DMS79 (cell line): ENCODE measurements at regions not wholly inside any gene's neighbourhood (a gene's known extent, or its start where the extent isn't known, plus 50 kb on each side); places are given as distances from the start of the nearest gene placed in this dataset.
"Not testable (repeated sequence)": the region's sequence is repeated elsewhere in the genome, so short reads cannot be mapped to it uniquely, and the experiment has no call there.

Experiments
- DNase-seq: peaks from one replicate; lab custom pipeline; 2025; lab: John Stamatoyannopoulos, UW

DNA sequence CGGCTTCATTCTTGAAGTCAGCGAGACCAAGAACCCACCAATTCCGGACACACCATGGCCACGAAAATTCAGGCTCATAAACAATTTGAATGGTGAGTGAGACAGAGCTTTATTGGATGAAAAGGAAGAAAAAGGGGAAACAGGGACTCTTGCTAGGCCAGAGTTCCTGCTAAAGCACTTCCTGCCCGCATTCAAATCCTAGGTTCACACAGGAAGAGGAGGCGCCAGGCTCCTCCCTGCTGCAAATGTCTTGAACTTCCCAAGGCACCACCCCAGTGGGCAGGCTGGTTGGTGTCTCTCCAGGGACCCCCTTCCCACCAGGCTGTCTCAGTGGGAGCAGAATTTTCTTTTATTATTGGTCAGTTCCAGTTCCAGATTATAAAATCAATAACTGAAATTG lies 121.2 kb downstream of the FSCB start:
- no peak for DNase-seq

DNA sequence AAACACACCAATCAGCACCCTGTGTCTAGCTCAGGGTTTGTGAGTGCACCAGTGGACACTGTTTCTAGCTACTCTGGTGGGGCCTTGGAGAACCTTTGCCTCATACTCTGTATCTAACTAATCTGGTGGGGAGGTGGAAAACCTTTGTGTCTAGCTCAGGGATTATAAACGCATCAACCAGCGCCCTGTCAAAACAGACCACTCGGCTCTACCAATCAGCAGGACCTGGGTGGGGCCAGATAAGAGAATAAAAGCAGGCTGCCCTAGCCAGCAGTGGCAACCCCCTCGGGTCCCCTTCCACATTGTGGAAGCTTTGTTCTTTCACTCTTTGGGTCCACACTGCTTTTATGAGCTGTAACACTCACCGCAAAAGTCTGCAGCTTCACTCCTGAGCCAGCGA lies 121.8 kb downstream of the FSCB start:
- not testable (repeated sequence) for DNase-seq

DNA sequence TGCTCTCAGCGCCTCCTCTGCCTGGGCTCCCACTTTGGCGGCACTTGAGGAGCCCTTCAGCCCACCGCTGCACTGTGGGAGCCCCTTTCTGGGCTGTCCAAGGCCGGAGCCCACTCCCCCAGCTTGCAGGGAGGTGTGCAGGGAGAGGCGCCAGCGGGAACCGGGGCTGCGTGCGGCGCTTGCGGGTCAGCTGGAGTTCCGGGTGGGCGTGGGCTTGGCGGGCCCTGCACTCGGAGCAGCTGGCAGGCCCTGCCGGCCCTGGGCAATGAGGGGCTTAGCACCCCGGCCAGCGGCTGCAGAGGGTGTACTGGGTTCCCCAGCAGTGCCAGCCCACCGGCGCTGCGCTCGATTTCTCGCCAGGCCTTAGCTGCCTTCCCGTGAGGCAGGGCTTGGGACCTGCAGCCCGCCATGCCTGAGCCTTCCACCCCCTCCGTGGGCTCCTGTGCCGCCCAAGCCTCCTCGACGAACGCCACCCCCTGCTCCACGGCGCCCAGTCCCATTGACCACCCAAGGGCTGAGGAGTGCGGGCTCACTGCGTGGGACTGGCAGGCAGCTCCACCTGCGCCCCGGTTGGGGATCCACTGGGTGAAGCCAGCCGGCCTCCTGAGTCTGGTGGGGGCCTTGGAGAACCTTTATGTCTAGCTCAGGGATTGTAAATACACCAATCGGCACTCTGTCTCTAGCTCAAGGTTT lies 122.3 kb downstream of the FSCB start:
- DNase-seq: not testable (repeated sequence)

DNA sequence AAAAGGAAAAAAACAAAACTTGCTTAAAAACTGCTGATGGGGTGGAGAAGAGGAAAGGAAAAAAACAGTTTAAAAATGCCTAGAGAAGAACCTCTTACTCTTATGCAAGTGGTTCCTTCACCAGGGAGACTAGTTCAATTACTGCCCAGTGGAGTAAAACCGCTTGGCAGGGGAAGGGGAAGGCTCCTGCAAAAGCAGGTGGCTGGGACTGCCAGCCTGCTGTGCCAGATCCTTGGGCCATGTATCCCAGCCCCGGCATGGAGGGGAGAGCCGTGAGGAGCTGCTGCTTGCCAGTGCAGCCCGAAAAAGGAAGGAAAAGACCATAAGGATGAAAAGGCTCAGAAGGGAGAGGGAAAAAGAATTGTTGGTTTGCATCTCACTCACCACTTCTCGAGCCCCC lies 123.0 kb downstream of the FSCB start:
- DNase-seq: no peak

DNA sequence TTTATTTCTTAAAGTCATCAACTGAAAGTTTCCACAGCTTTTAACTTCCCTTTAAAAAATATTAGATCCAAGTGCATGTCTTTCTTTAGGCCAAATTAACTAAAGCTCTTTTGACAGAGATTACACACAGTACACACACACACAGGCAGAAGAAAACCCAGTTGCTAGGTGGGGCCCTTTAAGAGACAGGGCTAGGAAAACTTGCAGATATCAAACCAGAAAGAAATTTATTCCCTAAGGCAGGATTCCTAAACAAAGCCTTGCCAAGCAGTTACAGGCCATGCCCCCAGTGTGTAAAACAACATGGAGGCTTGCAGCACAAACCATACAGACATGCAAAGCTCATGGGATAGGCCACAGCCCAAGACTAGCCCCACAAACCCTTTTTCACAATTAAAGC lies 123.4 kb downstream of the FSCB start:
- no peak for DNase-seq

DNA sequence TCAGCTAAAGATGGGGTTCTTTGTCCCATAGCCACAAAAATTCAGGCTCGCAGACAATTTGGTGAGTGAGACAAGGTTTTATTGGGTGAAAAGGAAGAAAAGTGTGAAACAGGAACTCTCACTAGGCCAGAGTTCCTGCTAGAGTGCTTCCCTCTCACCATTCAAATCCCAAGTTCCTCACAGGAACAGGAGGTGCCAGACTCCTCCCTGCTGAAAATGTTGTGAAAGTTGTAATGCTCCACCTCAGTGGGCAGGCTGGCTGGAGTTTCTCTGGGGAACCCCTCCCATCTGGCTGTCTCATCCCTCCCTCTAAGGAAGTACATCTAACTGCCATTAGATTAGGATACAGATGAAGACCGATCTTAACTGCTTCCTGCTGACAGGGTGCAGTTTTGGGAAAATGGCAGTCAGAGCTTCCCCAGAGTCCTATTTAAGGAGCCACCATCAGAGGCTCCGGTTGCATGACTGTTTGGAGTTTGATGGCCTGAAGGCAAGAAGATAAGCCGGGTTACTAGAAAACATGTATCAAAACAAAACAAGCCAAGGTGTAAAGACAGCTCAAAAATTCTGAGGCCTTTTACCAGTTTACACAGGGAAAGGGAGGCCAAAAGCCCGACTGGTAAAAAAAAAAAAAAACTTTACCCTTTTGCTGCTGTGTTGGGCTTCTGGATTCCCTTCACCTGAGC lies 127.6 kb downstream of the FSCB start:
- DNase-seq: no peak

DNA sequence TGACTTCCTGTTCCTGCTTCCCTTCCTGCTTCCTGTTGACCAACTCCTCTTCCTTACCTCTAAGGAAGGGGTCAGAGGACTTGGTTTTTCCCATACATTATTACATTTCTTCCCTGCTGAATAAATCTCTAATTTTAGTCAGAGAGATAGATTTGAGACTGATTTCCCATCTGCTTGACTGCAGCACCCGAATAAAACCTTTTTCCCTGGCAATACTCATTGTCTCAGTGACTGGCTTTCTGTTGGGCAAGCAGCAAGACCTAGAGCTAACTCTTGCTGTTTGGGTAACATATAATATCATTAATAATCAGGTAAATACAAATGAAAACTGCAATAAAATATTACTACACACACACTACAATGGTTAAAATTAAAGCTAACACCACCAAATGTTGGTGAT lies 132.2 kb downstream of the FSCB start:
- no peak for DNase-seq

DNA sequence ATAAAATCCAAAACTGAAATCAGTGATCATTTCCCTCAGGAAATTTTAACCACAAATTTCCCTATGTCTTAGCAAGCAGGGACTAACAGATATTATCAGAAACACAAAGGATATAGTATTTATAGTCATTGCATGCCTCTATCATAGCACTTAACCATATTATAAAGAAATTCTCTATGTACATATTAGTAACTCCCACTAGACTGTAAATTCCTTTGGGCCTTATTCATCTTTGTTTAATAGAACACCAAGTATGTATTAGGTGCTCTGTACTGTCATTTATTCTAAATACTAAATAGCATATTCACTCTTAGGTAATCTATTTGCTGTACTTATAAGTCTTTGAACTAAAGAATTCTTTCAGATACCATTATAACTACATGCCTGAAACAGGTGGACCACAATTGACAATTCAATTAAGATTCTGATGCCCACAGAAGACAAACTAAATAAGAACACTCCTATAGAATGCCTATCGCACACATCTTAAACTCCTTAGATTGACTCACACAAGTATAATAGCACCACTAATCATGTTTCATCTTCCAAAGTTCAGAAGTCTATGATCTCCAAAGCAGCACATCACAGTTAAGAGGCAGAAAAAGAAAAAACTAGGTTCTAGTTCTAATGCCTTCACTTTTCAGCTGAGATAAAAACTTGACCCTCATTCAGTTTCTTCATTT lies 134.1 kb downstream of the FSCB start:
- DNase-seq: no peak

DNA sequence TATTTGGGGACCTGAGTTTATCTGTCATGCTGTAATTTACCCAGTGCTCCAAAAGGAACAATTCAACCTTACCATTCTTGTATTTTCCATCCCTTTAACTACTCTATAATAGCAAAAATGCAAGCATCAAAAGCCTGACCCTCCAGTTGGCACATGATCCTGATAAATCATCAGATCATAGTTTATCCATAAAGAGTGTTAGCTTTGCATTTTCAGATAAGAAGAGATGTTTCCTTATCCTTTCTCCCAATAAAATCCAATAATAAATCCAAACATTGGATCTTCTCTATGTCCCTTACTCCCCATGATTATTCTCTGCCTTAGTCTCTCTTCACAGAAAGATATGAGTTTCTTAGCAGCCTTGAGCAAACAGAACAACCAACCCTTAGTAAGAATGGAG lies 134.9 kb downstream of the FSCB start:
- DNase-seq: no peak

DNA sequence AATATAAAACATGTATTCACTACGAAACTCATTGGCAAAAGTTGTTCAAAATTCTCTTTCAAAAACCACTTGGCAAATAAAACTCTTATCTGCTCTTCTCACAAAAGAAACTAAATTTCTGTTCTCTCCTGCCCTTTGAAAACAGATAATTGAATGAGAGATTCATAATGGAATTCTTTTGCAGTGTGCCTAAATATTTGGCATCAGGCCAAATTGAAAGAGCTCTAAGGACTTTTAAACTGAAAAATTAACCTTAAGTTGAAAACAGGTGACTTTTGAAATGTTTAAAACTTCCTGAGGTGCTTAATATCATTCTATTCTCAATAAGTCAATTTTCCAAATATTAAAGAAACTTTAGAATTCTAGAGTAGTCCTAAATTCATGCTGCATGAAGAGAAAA lies 136.4 kb downstream of the FSCB start:
- DNase-seq: no peak

DNA sequence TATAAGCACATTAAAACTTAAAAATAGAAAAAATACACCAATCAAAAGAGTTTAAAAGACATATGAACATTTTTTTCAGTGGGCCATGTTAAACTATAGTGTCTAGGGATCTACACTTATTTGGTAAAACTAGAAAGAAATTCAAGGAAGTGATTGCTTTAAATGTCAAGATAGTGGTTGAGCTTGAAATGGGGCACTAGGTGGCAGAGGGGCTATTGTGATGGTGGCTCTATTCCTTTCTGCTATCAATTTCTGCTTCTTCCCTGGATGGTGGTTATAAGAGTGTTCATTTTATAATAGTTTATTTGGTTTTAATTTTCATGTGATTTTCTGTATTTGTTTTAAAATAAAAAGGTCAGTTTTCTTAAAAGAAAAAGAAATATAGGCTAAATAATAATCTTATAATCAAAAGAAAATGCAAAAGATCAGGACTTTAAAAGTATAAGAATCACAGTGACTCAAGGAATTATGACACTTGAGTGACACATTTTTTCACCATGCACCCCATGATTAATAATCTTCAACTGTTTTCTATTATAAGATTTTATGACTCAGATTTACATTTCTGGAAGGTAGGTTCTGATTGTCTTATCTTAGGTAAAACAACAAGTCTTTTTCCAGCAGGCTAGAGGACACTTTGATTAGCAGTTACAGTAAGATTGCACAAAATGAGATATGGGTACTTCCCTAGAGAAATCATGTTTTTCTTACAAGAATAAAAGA lies 137.5 kb downstream of the FSCB start:
- no peak for DNase-seq

DNA sequence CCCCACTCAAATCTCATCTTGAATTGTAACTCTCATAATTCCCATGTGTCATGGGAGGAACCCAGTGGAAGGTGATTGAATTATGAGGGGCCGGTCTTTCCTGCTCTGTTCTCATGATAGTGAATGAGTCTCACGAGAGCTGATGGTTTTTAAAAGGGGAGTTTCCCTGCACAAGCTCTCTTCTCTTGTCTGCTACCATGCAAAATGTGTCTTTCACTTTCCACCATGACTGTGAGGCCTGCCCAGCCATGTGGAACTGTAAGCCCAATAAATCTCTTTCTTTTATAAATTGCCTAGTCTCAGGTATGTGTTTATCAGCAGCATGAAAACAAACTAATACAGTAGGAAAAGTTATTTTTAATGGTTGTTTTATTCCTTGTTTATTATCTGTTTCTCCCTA lies 146.0 kb downstream of the FSCB start:
- no peak for DNase-seq

DNA sequence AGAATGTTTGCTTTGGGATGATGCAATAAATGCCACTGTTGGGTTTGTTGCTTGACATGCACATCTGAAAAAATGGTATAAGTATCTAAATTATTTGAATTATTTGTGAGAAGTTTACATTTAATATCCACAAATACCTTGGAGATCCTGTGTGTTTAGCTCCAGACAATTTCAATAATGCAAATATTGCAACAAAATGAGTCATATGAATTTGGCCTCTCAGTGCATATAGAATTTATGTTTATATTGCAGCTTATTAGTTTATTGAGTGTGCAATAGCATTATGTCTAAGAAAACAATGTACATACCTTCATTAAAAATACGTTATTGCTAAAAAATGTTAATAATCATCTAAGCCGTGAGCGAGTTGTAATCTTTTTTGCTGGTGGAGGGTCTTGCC lies 153.3 kb downstream of the FSCB start:
- DNase-seq: no peak

DNA sequence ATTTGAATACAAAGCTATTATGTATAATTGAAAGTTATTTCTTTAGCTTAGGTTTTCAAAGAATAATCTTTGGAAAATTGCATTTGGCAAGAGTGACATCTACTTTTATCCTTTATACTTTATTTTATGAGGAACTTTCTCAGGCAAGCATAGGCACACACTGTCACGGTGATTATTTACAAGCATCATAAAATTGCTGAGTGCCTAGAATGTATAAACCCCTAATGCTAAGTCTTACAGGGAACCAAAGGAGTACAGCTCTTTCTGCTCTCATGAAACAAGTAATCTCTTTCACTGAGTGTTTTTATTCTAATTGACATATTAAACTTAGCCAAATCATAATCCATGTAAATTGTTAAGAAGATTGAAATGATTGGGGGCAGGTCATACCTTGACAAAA lies 154.9 kb downstream of the FSCB start:
- DNase-seq: peak; percentile 91

DNA sequence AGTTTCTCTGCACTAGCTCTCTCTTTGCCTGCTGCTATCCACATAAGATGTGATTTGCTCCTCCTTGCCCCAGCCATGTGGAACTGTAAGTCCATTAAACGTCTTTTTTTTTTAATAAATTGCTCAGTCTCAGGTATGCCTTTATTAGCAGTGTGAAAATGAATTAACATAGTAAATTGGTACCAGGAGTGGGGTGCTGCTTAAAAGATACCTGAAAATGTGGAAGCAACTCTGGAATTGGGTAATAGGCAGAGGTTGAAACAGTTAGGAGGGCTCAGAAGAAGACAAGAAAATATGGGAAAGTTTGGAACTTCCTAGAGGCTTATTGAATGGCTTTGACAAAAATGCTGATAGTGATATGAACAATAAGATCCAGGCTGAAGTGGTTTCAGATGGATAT lies 159.8 kb downstream of the FSCB start:
- DNase-seq: no peak

DNA sequence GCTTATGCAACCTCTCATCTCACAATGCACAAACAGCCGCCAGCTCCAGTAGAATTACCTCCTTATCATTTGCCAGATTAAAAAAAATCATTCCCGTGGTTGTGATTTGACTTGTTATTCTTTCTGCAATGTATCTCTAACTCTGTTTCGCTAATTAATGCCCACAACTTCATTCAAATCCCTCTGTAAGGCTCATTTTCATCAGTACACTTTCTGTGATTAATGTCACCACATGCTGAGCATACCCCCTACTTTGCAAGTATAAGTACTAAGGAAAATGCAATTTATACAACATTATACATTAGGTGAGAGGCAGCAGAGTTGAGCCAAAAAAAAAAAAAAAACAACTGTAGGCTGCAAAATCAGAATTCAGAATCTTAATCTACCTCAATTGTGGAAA lies 166.0 kb downstream of the FSCB start:
- DNase-seq: no peak

DNA sequence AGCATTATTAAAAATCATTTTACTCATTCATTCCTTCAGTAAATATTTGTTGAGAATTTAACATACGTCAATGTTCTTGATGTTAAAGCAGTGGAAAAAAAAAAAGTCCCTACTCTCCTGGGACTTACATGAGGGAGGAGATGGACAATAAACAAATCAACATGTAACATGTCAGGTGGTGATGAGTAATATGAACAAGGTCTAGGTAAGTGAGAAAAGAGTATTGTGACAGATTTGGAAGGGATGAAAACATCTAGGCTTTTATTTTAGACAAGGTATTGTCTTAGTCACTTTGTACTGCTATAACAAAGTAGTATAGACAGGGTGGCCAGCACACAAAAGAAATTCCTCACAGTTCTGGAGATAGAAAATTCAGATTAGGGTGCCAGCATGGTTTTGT lies 167.2 kb downstream of the FSCB start:
- no peak for DNase-seq

DNA sequence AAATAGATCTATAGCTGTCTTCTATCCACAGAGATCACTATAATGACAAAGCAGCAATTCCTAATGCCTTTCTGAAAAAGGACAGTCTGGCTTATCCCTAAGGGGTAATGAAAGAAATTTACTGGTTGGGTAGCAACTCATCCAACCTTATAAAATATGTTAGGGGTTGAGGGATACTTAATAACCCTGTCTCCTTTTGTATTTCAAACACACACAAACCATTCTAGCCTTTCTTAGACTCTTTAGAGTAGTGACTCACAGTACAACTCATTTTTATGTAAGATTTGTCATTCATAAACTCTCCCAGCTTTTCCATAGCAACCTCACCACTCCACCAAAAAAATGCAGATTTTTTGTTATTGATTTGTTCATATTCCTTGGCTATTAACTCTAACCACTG lies 167.9 kb downstream of the FSCB start:
- DNase-seq: no peak

DNA sequence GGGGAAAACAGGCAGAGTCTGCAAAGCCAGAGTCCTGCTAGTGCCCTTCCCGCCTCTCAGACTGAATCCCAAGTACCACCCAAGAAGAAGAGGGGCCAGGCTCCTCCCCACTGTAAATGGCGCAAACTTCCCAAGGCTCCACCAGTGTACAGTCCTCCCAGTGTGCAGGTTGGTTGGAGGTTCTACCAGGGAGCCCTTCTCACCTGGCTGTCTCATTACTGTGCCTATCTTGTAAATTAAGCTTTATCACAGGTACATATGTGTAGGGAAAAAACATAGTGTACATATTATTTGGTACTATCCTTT lies 189.7 kb downstream of the FSCB start:
- DNase-seq: no peak

DNA sequence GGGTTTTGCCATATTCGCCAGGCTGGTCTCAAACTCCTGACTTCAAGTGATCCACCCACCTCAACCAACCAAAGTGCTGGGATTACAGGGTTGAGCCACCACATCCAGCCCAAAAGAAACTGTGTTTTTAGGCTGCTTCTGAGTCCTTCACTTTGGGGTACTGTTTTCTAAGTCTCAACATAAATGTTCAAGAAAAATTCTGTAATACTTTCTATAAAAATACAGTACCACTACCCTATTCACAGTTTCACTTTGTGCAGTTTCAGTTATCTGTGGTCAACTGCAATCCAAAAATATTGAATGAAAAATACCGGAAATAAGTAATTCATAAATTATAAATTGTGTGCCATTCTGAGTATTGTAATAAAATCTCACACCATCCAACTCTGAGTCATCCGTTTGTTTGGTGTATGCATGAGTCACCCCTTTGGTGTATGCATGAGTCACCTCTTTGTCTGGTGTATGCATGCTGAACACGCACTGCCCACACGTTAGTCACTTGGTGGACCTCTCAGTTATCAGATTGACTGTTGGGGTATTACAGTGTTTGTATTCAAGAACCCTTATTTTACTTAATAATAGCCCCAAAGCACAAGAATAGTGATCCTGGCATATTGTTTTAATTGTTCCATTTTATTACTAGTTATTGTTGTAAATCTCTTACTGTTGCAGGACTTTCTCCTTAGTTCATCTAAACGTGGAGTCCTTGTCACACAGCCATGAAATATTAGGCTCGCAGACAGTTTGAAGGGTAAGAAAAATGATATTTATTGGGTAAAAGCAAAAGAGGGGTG lies 190.2 kb downstream of the FSCB start:
- no peak for DNase-seq

DNA sequence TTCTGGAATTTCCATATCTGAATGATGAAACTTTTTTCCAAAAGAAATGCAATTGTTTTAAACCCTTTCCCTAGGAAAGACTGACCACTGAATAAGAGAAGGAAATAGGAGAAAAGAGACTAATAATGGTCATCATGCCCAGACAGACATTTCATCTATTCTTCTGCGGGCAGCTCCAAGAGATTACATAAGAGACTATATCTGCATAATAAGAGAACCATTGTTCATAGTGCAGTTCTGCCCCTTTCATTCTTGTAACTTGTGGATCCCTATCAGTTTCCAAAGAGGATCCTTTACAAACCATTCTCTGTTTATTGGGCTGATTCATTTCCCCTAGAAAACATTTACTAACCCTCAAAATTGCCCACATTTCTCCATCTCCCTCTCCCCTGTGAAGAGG lies 197.8 kb downstream of the FSCB start:
- DNase-seq: no peak

DNA sequence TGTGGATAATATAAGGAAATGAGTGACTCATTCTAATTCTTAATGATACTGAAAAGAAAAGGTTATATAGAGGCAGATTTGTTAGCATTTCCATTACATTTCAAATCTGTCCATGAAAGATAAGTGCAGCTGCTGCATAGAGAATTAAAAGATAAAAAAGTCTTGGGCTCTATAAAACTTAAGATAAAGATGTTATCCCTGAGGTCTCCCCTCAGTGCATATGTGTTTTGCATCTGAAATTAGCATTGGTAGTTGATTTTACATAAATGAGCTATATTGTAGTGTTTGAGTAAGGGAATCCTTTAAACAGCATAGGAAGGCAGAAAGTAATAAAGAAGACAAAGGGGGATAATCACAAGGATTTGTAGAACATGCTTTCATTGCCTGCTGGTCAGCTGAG lies 206.2 kb downstream of the FSCB start:
- DNase-seq: no peak
